K562 (cell line): ENCODE measurements at regions not wholly inside any gene's neighbourhood (a gene's known extent, or its start where the extent isn't known, plus 50 kb on each side); places are given as distances from the start of the nearest gene placed in this dataset.

ENCODE experiments used
- ETV1 ChIP-seq: fragments of 450-650 bp; conservative IDR thresholded peaks from 2 replicates; pipeline ENCODE4 v1.6.1; 2016; ENCODE audit warnings: missing genetic modification characterization, control low read depth, low read depth, missing compliant biosample characterization
- POLR2AphosphoS5 ChIP-seq: IDR thresholded peaks from 2 replicates; pipeline ENCODE4 v1.6.1; 2011; ENCODE audit warnings: mild to moderate bottlenecking, low read depth, low read length, moderate library complexity; ENCODE audit not compliant: control insufficient read depth, insufficient read depth
- SRF ChIP-seq, 2 experiments: fragments of 250-450, 450-650 bp in 1 of 2; sonication (Bioruptor Pico) in 1 of 2; sonication (generic) in 1 of 2; formaldehyde crosslinking; IDR thresholded peaks; 2 replicates each; pipeline versions ENCODE4 v1.5.0 to v1.5.1; 2020 to 2022; ENCODE audit warnings: mild to moderate bottlenecking in 1 of 2, missing genetic modification reagents in 1 of 2
- TAF1 ChIP-seq: IDR thresholded peaks from 2 replicates; pipeline ENCODE4 v1.6.1; 2011; ENCODE audit warnings: mild to moderate bottlenecking, low read length, moderate library complexity; ENCODE audit not compliant: insufficient read depth, control insufficient read depth, severe bottlenecking; ENCODE audit errors: extremely low read depth

- no peak for TF ChIP-seq ETV1 (tag)
- TF ChIP-seq POLR2AphosphoS5 = no peak
- no peak for TF ChIP-seq TAF1
- no peak for TF ChIP-seq SRF (CRISPR knock-in tag; IDR thresholded peaks at IDR 0.05)
Measured at GRCh38 chr2:235199128-235199527, 247.3 kb downstream of the SH3BP4 start.
